ENCODE measurements at regions not wholly inside any gene's neighbourhood (a gene's known extent, or its start where the extent isn't known, plus 50 kb on each side); places are given as distances from the start of the nearest gene placed in this dataset.
A peak's percentile ranks its signal among the peaks of the same experiment; 100 is the strongest.

GRCh38 chr20:6295867-6296256 lies 173.0 kb upstream of the FERMT1 start:
- Histone ChIP-seq H3K9me3 (ENCODE audit: control insufficient read depth, low read depth, low read length) (no peaks in the 10 kb centered on the region), H3K4me2 (ENCODE audit: control insufficient read depth, extremely low read depth, insufficient read depth, low read depth, low read length) (no peak overlapping the region), H3K4me1 (ENCODE audit: control insufficient read depth, extremely low read depth, insufficient read depth, low read length) (no peaks in the 10 kb centered on the region), H4K20me1 (ENCODE audit: control insufficient read depth, extremely low read depth, insufficient read depth, low read length) (no peaks in the 10 kb centered on the region), H3K27me3 (ENCODE audit: control insufficient read depth, extremely low read depth, insufficient read depth, low read length) (no peaks in the 10 kb centered on the region), H3K79me2 (ENCODE audit: control insufficient read depth, insufficient read depth, low read length) (no peaks in the 10 kb centered on the region), H3K9me1 (ENCODE audit: control insufficient read depth, extremely low read depth, insufficient read depth, low read length) (no peaks in the 10 kb centered on the region), H2AFZ (ENCODE audit: control insufficient read depth, low read length) (no peak overlapping the region), H3K4me3 (ENCODE audit: control insufficient read depth in 2 of 3, extremely low read depth in 1 of 3, insufficient read depth in 2 of 3, low read depth in 1 of 3, low read length in 3 of 3) (no peak overlapping the region), H3K27ac (ENCODE audit: control insufficient read depth, insufficient read depth, low read length) (no peak overlapping the region), H3K9ac (ENCODE audit: control insufficient read depth, extremely low read depth, insufficient read depth, low read length) (no peak overlapping the region), H3K36me3 (ENCODE audit: control insufficient read depth in 2 of 2, extremely low read depth in 1 of 2, insufficient read depth in 2 of 2, low read length in 2 of 2) (no peaks in the 10 kb centered on the region)
- no peak for TF ChIP-seq CTCF (optimal IDR thresholded peaks at IDR 0.05 in 1 of 3, IDR thresholded peaks at IDR 0.05 in 1 of 3, conservative IDR thresholded peaks at IDR 0.05 in 1 of 3; ENCODE audit: extremely low read depth in 1 of 3, insufficient read depth in 2 of 3, low read length in 3 of 3)
- TF ChIP-seq EZH2 (IDR thresholded peaks at IDR 0.05; ENCODE audit: low read length), result no peak
- dilution Hi-C loops (cut with MboI; ENCODE audit: extremely low pct_ligation_motif_present, low sequenced_read_pairs), result no loop called here
- no peak for DNase-seq (ENCODE audit: low read depth, low spot score)
- no peak for FAIRE-seq

- no peak overlapping the region for H3K27ac ChIP-seq (ENCODE audit: control insufficient read depth, insufficient read depth, low read length)
- TF ChIP-seq EZH2 (IDR thresholded peaks at IDR 0.05; ENCODE audit: low read length), result no peak
- no peaks in the 10 kb centered on the region for H3K27me3 ChIP-seq (ENCODE audit: control insufficient read depth, extremely low read depth, insufficient read depth, low read length)
- no peaks in the 10 kb centered on the region for H3K4me1 ChIP-seq (ENCODE audit: control insufficient read depth, extremely low read depth, insufficient read depth, low read length)
- H4K20me1 ChIP-seq (ENCODE audit: control insufficient read depth, extremely low read depth, insufficient read depth, low read length), result no peaks in the 10 kb centered on the region
- no peak overlapping the region for H2AFZ ChIP-seq (ENCODE audit: control insufficient read depth, low read length)
- no peak for DNase-seq (ENCODE audit: low read depth, low spot score)
- H3K9me1 ChIP-seq (ENCODE audit: control insufficient read depth, extremely low read depth, insufficient read depth, low read length), result no peaks in the 10 kb centered on the region
- H3K79me2 ChIP-seq (ENCODE audit: control insufficient read depth, insufficient read depth, low read length), result no peaks in the 10 kb centered on the region
- H3K9ac ChIP-seq (ENCODE audit: control insufficient read depth, extremely low read depth, insufficient read depth, low read length), result no peak overlapping the region
- no peaks in the 10 kb centered on the region for H3K36me3 ChIP-seq (ENCODE audit: control insufficient read depth in 2 of 2, extremely low read depth in 1 of 2, insufficient read depth in 2 of 2, low read length in 2 of 2)
- FAIRE-seq, result no peak
- H3K9me3 ChIP-seq (ENCODE audit: control insufficient read depth, low read depth, low read length), result no peaks in the 10 kb centered on the region
- no peak overlapping the region for H3K4me2 ChIP-seq (ENCODE audit: control insufficient read depth, extremely low read depth, insufficient read depth, low read depth, low read length)
- no peak overlapping the region for H3K4me3 ChIP-seq (ENCODE audit: control insufficient read depth in 2 of 3, extremely low read depth in 1 of 3, insufficient read depth in 2 of 3, low read depth in 1 of 3, low read length in 3 of 3)
- dilution Hi-C loops (cut with MboI; ENCODE audit: extremely low pct_ligation_motif_present, low sequenced_read_pairs), result no loop called here
These were observed 172.5 kb upstream of the FERMT1 start for GRCh38 chr20:6295127-6295866.

- no peak overlapping the region for H3K4me3 ChIP-seq (ENCODE audit: control insufficient read depth in 2 of 3, extremely low read depth in 1 of 3, insufficient read depth in 2 of 3, low read depth in 1 of 3, low read length in 3 of 3)
- no peak overlapping the region for H3K9ac ChIP-seq (ENCODE audit: control insufficient read depth, extremely low read depth, insufficient read depth, low read length)
- H3K36me3 ChIP-seq (ENCODE audit: control insufficient read depth in 2 of 2, extremely low read depth in 1 of 2, insufficient read depth in 2 of 2, low read length in 2 of 2), result no peaks in the 10 kb centered on the region
- no peak overlapping the region for H2AFZ ChIP-seq (ENCODE audit: control insufficient read depth, low read length)
- H3K4me1 ChIP-seq (ENCODE audit: control insufficient read depth, extremely low read depth, insufficient read depth, low read length), result peaks cover 8% of the 10 kb centered on the region
- H3K9me3 ChIP-seq (ENCODE audit: control insufficient read depth, low read depth, low read length), result no peaks in the 10 kb centered on the region
- H3K9me1 ChIP-seq (ENCODE audit: control insufficient read depth, extremely low read depth, insufficient read depth, low read length), result no peaks in the 10 kb centered on the region
- dilution Hi-C loops (cut with MboI; ENCODE audit: extremely low pct_ligation_motif_present, low sequenced_read_pairs), result no loop called here
- TF ChIP-seq CTCF (optimal IDR thresholded peaks at IDR 0.05 in 1 of 3, IDR thresholded peaks at IDR 0.05 in 1 of 3, conservative IDR thresholded peaks at IDR 0.05 in 1 of 3; ENCODE audit: extremely low read depth in 1 of 3, insufficient read depth in 2 of 3, low read length in 3 of 3) (no peak), EZH2 (IDR thresholded peaks at IDR 0.05; ENCODE audit: low read length) (no peak)
- peak; percentile 9 for FAIRE-seq
- no peak for DNase-seq (ENCODE audit: low read depth, low spot score)
- no peak overlapping the region for H3K4me2 ChIP-seq (ENCODE audit: control insufficient read depth, extremely low read depth, insufficient read depth, low read depth, low read length)
- no peaks in the 10 kb centered on the region for H4K20me1 ChIP-seq (ENCODE audit: control insufficient read depth, extremely low read depth, insufficient read depth, low read length)
- H3K27me3 ChIP-seq (ENCODE audit: control insufficient read depth, extremely low read depth, insufficient read depth, low read length), result no peaks in the 10 kb centered on the region
- H3K79me2 ChIP-seq (ENCODE audit: control insufficient read depth, insufficient read depth, low read length), result no peaks in the 10 kb centered on the region
- H3K27ac ChIP-seq (ENCODE audit: control insufficient read depth, insufficient read depth, low read length), result no peak overlapping the region
These were observed 164.6 kb upstream of the FERMT1 start for GRCh38 chr20:6287471-6287870.

Measured in keratinocyte (primary cell).